SIG-M5 treated with dmso at 0.1 percent for 504 hours (cell line): ENCODE measurements at regions not wholly inside any gene's neighbourhood (a gene's known extent, or its start where the extent isn't known, plus 50 kb on each side); places are given as distances from the start of the nearest gene placed in this dataset.

Experiments used
- DNase-seq: peaks from one replicate; lab custom pipeline; 2025; ENCODE audit not compliant: unreplicated experiment; lab: John Stamatoyannopoulos, UW

- no peak for DNase-seq
Observed at GRCh38 chr6:111984516-111985201, 69.2 kb upstream of the CCN6 start.

GRCh38 chr6:111985202-111985731 is 68.6 kb upstream of the CCN6 start:
- DNase-seq, result peak; percentile 61

GRCh38 chr6:111986651-111987050 is 67.3 kb upstream of the CCN6 start:
- no peak for DNase-seq

GRCh38 chr6:111987295-111987694 is 66.6 kb upstream of the CCN6 start:
- DNase-seq, result no peak

GRCh38 chr6:111988926-111989325 is 65.0 kb upstream of the CCN6 start:
- DNase-seq, result no peak

GRCh38 chr6:111989743-111990142 is 64.2 kb upstream of the CCN6 start:
- no peak for DNase-seq

- no peak for DNase-seq
Observed at GRCh38 chr6:111990214-111990613, 63.7 kb upstream of the CCN6 start.

DNA sequence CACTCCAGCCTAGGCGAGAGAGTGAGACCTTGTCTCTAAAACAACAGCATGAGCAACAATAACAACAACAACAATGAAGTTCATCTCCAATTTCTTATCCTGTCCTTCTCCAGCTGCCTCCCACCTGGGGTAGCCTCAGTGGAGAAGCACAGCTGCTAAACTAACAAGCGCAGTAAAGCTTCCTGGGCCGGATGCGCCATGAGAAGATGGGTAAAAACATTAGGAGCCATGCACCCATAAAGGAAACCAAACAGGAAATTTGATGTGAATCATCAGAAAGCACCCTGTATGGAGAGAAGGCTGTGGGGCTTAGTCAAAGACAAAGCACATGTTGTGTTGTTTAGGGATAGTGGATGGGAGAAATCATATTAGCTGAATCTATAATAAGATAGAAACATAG is 61.1 kb upstream of the CCN6 start:
- DNase-seq, result no peak

DNA sequence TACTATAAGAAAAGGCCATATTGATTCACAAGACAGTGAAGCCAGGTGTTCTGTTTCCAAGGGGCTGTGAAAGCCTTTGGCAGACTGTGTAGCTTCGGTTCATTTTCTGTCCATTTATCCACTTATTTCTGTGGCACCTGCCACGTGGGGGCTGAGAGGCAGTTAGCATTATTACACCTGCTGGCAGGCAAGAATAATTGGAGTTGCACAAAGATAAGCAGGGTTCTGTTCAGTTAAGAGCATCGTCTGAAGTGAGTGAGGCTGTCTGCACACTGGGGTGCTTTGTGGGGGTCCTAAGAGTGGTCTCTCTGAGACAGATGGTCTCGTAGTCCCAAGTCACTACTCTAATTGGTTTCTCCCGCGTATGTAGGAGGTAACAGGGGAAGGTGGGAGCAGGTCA is 60.6 kb upstream of the CCN6 start:
- no peak for DNase-seq

DNA sequence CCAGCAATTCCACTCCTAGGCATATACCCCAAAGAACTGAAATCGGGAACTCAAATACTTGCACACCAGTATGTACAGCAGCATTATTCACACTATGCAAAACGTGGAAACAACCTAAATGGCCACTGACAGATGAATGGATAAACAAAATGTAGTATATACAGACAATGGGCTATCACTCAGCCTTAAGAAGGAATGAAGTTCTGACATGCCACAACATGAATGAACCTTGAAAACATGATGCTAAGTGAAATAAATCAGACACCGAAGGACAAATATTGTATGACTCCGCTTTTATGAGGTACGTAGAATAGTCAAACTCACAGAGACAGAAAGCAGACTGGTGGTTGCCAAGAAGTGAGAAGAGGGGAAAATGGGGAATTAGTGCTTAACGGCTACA is 59.1 kb upstream of the CCN6 start:
- DNase-seq, result no peak

- no peak for DNase-seq
Observed at GRCh38 chr6:111995404-111995803, 58.5 kb upstream of the CCN6 start.

DNA sequence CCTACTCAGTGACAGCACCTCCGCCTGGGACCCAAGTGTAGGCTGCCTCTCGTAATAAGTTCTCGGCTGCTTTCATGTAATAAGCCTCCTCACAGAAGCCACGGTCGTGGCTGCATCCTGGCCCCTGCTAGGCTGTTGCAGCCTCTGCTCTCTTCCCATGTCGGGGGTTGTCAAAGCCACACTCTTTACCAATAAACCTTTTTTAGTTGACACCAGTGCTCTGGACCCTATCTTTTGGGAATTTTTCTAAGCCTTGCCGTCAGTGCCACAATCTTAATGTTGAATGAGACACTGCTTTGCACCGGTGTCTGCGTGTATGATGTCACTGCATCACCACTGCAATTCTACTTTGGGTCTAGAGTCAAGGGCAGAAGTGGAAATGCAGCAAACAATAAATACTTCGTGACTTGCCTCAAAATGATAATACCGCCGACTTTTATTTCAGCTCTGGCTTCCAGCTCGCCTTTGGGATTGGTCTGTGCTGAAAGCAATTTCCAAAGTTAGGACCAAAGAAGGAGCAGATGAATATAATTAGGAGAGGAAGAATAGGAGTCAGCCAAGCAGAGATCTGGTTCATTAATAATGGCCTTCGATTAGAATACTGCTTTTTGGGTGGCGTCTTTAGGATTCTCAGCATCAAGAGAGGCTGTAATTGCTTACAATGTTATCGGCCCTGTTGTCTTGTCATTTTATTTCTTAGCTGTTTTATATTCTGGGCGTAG is 57.6 kb upstream of the CCN6 start:
- DNase-seq, result no peak

- DNase-seq, result peak; percentile 68
Observed at GRCh38 chr6:111997078-111997852, 56.6 kb upstream of the CCN6 start.

DNA sequence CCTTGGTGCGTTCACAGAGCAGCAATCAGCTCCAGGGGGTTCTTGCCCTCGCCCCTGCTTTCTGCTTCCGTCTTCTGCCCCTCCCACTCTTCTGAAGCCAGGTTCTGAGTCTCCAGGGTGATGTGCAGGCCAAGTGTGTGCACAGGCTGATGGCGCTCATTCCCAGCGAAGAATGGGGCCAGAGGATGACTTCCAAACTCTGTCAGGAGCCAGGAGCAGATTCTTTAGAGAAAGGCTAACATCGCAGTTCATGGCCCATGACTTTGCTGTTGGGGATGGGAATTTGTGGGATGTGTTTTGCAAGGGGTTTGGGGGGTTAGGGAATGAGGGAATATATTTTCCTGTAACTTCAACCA is 56.1 kb upstream of the CCN6 start:
- DNase-seq, result no peak

- DNase-seq, result no peak
Observed at GRCh38 chr6:112002307-112002706, 51.6 kb upstream of the CCN6 start.
